ENCODE measurements at regions not wholly inside any gene's neighbourhood (a gene's known extent, or its start where the extent isn't known, plus 50 kb on each side); places are given as distances from the start of the nearest gene placed in this dataset.
"Not testable (repeated sequence)": the region's sequence is repeated elsewhere in the genome, so short reads cannot be mapped to it uniquely, and the experiment has no call there.

DNA sequence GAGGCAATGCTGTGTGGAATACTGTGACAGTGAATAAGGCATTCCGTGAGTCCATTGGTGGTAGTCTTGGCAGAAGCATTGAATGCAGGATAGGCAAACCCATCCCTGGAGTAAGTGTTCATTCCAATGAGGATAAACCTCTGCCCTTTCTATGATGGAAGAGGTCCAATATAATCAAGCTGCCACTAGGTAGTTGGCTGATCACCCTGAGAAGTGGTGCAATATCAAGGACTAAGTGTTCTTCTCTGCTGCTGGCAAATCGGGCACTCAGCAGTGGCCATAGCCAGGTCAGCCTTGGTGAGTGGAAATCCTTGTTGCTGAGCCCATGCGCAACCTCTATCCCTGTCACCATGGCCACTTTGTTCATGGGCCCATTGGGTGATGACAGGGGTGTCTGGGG lies 70.1 kb downstream of the FBXO4 start:
- H3K4me3 ChIP-seq (ENCODE audit: insufficient read length, low read depth), result no peak overlapping the region
- H3K27me3 ChIP-seq (ENCODE audit: insufficient read depth, insufficient read length), result no peaks in the 10 kb centered on the region
- H3K9me3 ChIP-seq (ENCODE audit: insufficient read depth, low read length), result 0 out of 2 replicates have a peak, but pooled peaks cover 4% of the 10 kb centered on the region
- H3K9ac ChIP-seq (ENCODE audit: insufficient read length, low read depth), result no peak overlapping the region
- H3K36me3 ChIP-seq (ENCODE audit: insufficient read depth, insufficient read length, low read length), result no peaks in the 10 kb centered on the region
- no peaks in the 10 kb centered on the region for H3K4me1 ChIP-seq (ENCODE audit: insufficient read depth, insufficient read length)
- TF ChIP-seq YY1 (IDR thresholded peaks at IDR 0.05; ENCODE audit: insufficient read depth, insufficient read length), result no peak
- TF ChIP-seq ZNF274 (IDR thresholded peaks at IDR 0.05; ENCODE audit: low read depth, low read length), result no peak
- no peak for TF ChIP-seq SUZ12 (IDR thresholded peaks at IDR 0.05; ENCODE audit: extremely low read depth, insufficient read depth, insufficient read length)
- DNase-seq (ENCODE audit: low read depth, low spot score), result no peak

DNA sequence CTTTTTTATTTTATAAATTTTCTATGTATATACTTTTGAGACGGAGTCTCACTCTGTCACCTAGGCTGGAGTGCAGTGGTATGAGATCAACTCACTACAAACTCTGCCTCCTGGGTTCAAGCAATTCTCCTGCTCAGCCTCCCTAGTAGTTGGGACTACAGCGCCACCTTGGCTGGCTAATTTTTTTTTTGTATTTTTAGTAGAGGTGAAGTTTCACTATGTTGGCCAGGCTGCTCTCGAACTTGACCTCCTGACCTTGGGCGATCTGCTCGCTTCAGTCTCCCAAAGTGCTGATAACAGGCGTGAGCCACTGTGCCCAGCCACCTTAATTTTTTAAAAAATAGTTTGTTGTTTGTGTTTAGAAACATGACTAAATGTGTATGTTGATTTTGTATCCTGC lies 76.6 kb downstream of the FBXO4 start:
- H3K9me3 ChIP-seq (ENCODE audit: insufficient read depth, low read length), result 0 out of 2 replicates have a peak, but pooled peaks cover 4% of the 10 kb centered on the region
- H3K9ac ChIP-seq (ENCODE audit: insufficient read length, low read depth), result no peak overlapping the region
- no peaks in the 10 kb centered on the region for H3K4me1 ChIP-seq (ENCODE audit: insufficient read depth, insufficient read length)
- no peak overlapping the region for H3K4me3 ChIP-seq (ENCODE audit: insufficient read length, low read depth)
- no peak for DNase-seq (ENCODE audit: low read depth, low spot score)
- no peaks in the 10 kb centered on the region for H3K36me3 ChIP-seq (ENCODE audit: insufficient read depth, insufficient read length, low read length)
- no peak for TF ChIP-seq ZNF274 (IDR thresholded peaks at IDR 0.05; ENCODE audit: low read depth, low read length)
- no peak for TF ChIP-seq YY1 (IDR thresholded peaks at IDR 0.05; ENCODE audit: insufficient read depth, insufficient read length)
- no peak for TF ChIP-seq SUZ12 (IDR thresholded peaks at IDR 0.05; ENCODE audit: extremely low read depth, insufficient read depth, insufficient read length)
- no peaks in the 10 kb centered on the region for H3K27me3 ChIP-seq (ENCODE audit: insufficient read depth, insufficient read length)

DNA sequence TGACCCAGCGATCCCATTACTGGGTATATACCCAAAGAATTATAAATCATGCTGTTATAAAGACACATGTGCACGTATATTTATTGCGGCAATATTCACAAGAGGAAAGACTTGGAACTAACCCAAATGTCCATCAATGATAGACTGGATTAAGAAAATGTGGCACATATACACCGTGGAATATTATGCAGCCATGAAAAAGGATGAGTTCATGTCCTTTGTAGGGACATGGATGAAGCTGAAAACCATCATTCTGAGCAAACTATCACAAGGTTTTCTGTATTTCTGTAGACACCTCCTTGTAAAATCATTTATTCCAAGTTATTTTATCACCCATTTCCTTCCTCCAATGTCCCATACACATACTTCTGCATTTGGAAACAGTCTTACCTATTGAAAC lies 78.8 kb downstream of the FBXO4 start:
- not testable (repeated sequence) for H3K27me3 ChIP-seq (ENCODE audit: insufficient read depth, insufficient read length); DNase-seq (ENCODE audit: low read depth, low spot score); H3K9ac ChIP-seq (ENCODE audit: insufficient read length, low read depth); H3K4me3 ChIP-seq (ENCODE audit: insufficient read length, low read depth); H3K9me3 ChIP-seq (ENCODE audit: insufficient read depth, low read length); H3K36me3 ChIP-seq (ENCODE audit: insufficient read depth, insufficient read length, low read length); H3K4me1 ChIP-seq (ENCODE audit: insufficient read depth, insufficient read length)

DNA sequence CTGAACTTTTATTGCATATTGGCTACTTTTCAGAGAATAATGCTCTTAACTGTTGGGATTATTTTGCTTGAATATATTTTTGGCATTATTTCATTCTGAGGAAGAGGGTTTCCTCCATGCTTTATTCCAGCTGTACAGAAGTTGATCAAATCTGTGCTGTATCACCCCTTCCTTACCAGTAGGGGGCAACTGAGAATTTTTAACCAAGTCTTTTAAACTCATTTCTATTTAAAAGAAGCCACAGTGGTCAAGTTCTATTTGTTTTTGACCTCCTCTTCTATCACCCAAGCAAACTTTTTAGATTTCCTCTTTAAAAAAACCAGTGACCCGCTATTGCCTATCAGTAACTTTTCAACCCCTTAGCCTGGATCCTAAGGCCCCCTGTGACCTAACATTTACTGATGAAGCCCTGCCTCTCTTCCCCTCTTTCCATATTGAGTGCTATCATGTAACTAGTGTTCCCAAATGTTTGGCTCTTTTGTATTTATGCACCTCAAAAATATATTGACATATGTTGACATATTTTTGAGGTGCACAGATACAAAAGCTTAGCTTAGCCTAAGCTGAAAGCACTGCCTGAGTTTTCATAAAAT lies 80.6 kb downstream of the FBXO4 start:
- TF ChIP-seq SUZ12 (IDR thresholded peaks at IDR 0.05; ENCODE audit: extremely low read depth, insufficient read depth, insufficient read length), result no peak
- TF ChIP-seq ZNF274 (IDR thresholded peaks at IDR 0.05; ENCODE audit: low read depth, low read length), result no peak
- no peak overlapping the region for H3K4me3 ChIP-seq (ENCODE audit: insufficient read length, low read depth)
- H3K4me1 ChIP-seq (ENCODE audit: insufficient read depth, insufficient read length), result no peaks in the 10 kb centered on the region
- no peaks in the 10 kb centered on the region for H3K27me3 ChIP-seq (ENCODE audit: insufficient read depth, insufficient read length)
- no peak for DNase-seq (ENCODE audit: low read depth, low spot score)
- no peaks in the 10 kb centered on the region for H3K36me3 ChIP-seq (ENCODE audit: insufficient read depth, insufficient read length, low read length)
- H3K9me3 ChIP-seq (ENCODE audit: insufficient read depth, low read length), result no peaks in the 10 kb centered on the region
- H3K9ac ChIP-seq (ENCODE audit: insufficient read length, low read depth), result no peak overlapping the region

DNA sequence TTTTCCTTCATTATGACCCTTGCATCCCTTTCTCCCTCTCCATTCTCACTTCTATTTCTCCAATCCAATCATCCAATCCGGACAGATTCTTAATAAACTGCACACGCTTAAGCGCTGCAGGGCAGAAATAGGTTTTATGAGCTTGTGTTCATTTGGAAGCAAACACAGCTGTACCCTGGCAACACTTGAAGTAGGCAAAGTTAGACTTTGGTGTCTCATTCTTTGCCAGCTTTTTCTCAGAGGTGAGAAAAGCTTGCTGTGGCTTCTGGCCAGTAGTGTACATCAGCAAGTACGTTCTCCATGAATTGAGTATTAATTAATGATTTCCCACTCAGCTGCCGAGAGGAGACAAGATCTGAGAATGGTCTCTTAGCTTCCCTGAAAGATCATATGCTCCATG lies 88.5 kb downstream of the FBXO4 start:
- Histone ChIP-seq H3K4me3 (ENCODE audit: insufficient read length, low read depth) (no peak overlapping the region), H3K9ac (ENCODE audit: insufficient read length, low read depth) (no peak overlapping the region), H3K27me3 (ENCODE audit: insufficient read depth, insufficient read length) (no peaks in the 10 kb centered on the region), H3K9me3 (ENCODE audit: insufficient read depth, low read length) (no peaks in the 10 kb centered on the region), H3K36me3 (ENCODE audit: insufficient read depth, insufficient read length, low read length) (no peaks in the 10 kb centered on the region), H3K4me1 (ENCODE audit: insufficient read depth, insufficient read length) (no peaks in the 10 kb centered on the region)
- TF ChIP-seq YY1 (IDR thresholded peaks at IDR 0.05; ENCODE audit: insufficient read depth, insufficient read length) (no peak), SUZ12 (IDR thresholded peaks at IDR 0.05; ENCODE audit: extremely low read depth, insufficient read depth, insufficient read length) (no peak), ZNF274 (IDR thresholded peaks at IDR 0.05; ENCODE audit: low read depth, low read length) (no peak)
- DNase-seq (ENCODE audit: low read depth, low spot score), result no peak

DNA sequence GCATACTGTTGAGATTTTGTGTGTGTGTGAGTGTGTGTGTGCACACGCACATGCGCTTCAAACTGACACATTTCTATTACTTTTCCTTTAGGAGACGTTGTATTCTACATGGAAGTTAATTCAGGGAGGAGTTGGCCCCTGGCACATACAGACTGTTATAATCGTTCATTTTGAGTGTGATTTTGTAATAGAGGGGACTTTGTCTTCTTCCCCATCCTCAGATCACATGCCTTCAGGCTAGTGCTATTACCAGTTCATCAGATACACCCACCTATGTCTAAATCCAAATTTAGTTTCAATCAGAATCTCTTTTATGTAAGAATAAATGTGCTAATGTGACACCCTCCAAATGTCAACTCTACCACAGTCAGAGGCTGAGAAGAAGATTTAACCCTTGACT lies 90.2 kb downstream of the FBXO4 start:
- no peak overlapping the region for H3K9ac ChIP-seq (ENCODE audit: insufficient read length, low read depth)
- TF ChIP-seq SUZ12 (IDR thresholded peaks at IDR 0.05; ENCODE audit: extremely low read depth, insufficient read depth, insufficient read length) (no peak), ZNF274 (IDR thresholded peaks at IDR 0.05; ENCODE audit: low read depth, low read length) (no peak), YY1 (IDR thresholded peaks at IDR 0.05; ENCODE audit: insufficient read depth, insufficient read length) (no peak)
- no peak for DNase-seq (ENCODE audit: low read depth, low spot score)
- no peaks in the 10 kb centered on the region for H3K9me3 ChIP-seq (ENCODE audit: insufficient read depth, low read length)
- no peak overlapping the region for H3K4me3 ChIP-seq (ENCODE audit: insufficient read length, low read depth)
- H3K27me3 ChIP-seq (ENCODE audit: insufficient read depth, insufficient read length), result no peaks in the 10 kb centered on the region
- no peaks in the 10 kb centered on the region for H3K4me1 ChIP-seq (ENCODE audit: insufficient read depth, insufficient read length)
- no peaks in the 10 kb centered on the region for H3K36me3 ChIP-seq (ENCODE audit: insufficient read depth, insufficient read length, low read length)

DNA sequence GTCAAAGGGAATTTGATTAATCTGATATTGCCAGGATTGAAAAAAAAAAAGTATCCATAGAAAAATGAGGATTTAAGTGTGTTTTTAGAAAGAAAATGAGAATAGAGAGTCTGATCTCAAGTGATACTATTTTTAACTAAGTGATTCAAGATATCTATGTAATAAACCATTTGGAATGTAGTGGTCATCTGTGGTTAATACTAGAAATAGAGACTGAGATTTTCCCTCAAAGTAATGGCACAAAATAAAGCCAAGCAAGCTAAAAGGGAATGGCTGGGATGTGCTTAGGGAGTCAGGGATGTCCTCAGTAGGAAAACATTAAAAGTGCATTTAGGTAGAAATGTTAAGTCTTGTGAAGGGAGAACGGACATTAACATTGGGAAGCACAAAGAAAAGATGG lies 90.6 kb downstream of the FBXO4 start:
- no peak for TF ChIP-seq ZNF274 (IDR thresholded peaks at IDR 0.05; ENCODE audit: low read depth, low read length)
- no peak for TF ChIP-seq YY1 (IDR thresholded peaks at IDR 0.05; ENCODE audit: insufficient read depth, insufficient read length)
- no peak for TF ChIP-seq SUZ12 (IDR thresholded peaks at IDR 0.05; ENCODE audit: extremely low read depth, insufficient read depth, insufficient read length)
- H3K9me3 ChIP-seq (ENCODE audit: insufficient read depth, low read length), result no peaks in the 10 kb centered on the region
- DNase-seq (ENCODE audit: low read depth, low spot score), result no peak

More for the DNA sequence above, 90.6 kb downstream of the FBXO4 start:
- Histone ChIP-seq H3K36me3 (ENCODE audit: insufficient read depth, insufficient read length, low read length) (no peaks in the 10 kb centered on the region), H3K4me3 (ENCODE audit: insufficient read length, low read depth) (no peak overlapping the region), H3K27me3 (ENCODE audit: insufficient read depth, insufficient read length) (no peaks in the 10 kb centered on the region), H3K9ac (ENCODE audit: insufficient read length, low read depth) (no peak overlapping the region), H3K4me1 (ENCODE audit: insufficient read depth, insufficient read length) (no peaks in the 10 kb centered on the region)
